B cell (primary cell): ENCODE measurements at regions not wholly inside any gene's neighbourhood (a gene's known extent, or its start where the extent isn't known, plus 50 kb on each side); places are given as distances from the start of the nearest gene placed in this dataset.

ENCODE experiments used
- ATAC-seq: fragments of 200-7000 bp; cut with Tn5 transposase; one replicate; pipeline ENCODE4 v1.10.0; 2021; ENCODE audit warnings: low read depth, mild to moderate bottlenecking, moderate number of reproducible peaks, moderate library complexity
- CTCF ChIA-PET: fragments of 350-600 bp; sonication (Branson Sonifier 250); formaldehyde crosslinking; loops from one replicate; lab custom pipeline; 2021; ENCODE audit warnings: antibody characterized with exemption, inconsistent platforms; lab: Charles Lee
- POLR2A ChIA-PET: fragments of 350-600 bp; sonication (Branson Sonifier 250); formaldehyde crosslinking; loops from one replicate; lab custom pipeline; 2021; ENCODE audit warnings: antibody characterized with exemption; lab: Charles Lee
- DNase-seq: peaks from one replicate; pipeline ENCODE4 v3.0.0; 2013
- H2AFZ ChIP-seq: 2 replicates; pipeline ENCODE4 v1.6.1; 2012; ENCODE audit warnings: mild to moderate bottlenecking, low read depth, low read length; ENCODE audit not compliant: insufficient read depth, poor library complexity, severe bottlenecking
- H3K27ac ChIP-seq, 2 donors: 1 replicate in 1 of 2; 2 replicates in 1 of 2; pipeline ENCODE4 v1.5.1; 2012 to 2013; ENCODE audit warnings: low read length in 2 of 2, mild to moderate bottlenecking in 2 of 2, moderate library complexity in 1 of 2
- H3K27me3 ChIP-seq, 4 experiments: fragments of 200-600 bp in 1 of 4; sonication (generic) in 1 of 4; replicated peaks in 1 of 4; 1 replicate in 2 of 4; 2 replicates in 2 of 4; pipeline versions ENCODE4 v1.6.1 to v1.7.0; 2013 to 2016; ENCODE audit warnings: low read length in 3 of 4, mild to moderate bottlenecking in 2 of 4, mixed read lengths in 1 of 4, moderate library complexity in 1 of 4; ENCODE audit not compliant: insufficient read depth in 4 of 4, control insufficient read depth in 3 of 4; ENCODE audit errors: control extremely low read depth in 1 of 4
- H3K36me3 ChIP-seq, 2 experiments: replicated peaks in 1 of 2; 1 replicate in 1 of 2; 2 replicates in 1 of 2; pipeline versions ENCODE4 v1.6.1 to v1.7.1; 2013; ENCODE audit warnings: low read length in 1 of 2; ENCODE audit not compliant: insufficient read depth in 2 of 2, control insufficient read depth in 1 of 2; ENCODE audit errors: control extremely low read depth in 1 of 2, extremely low read depth in 1 of 2
- H3K4me1 ChIP-seq, 2 donors: fragments of 200-600 bp in 1 of 2; sonication (generic) in 1 of 2; 1 replicate in 1 of 2; 2 replicates in 1 of 2; pipeline versions ENCODE4 v1.5.1 to v1.6.1; 2013 to 2017; ENCODE audit warnings: low read length in 2 of 2; ENCODE audit not compliant: control insufficient read depth in 2 of 2, insufficient read depth in 2 of 2
- H3K4me2 ChIP-seq: replicated peaks from 2 replicates; pipeline ENCODE3; 2012; ENCODE audit warnings: mild to moderate bottlenecking, low read depth, low read length; ENCODE audit not compliant: poor library complexity, severe bottlenecking
- H3K4me3 ChIP-seq, 5 experiments: fragments of 200-600 bp in 1 of 5; sonication (generic) in 1 of 5; 1 replicate in 3 of 5; 2 replicates in 2 of 5; pipeline versions ENCODE4 v1.5.1 to v1.7.0; 2011 to 2016; ENCODE audit warnings: low read length in 4 of 5, mild to moderate bottlenecking in 4 of 5, low read depth in 2 of 5, control low read depth in 1 of 5, moderate library complexity in 1 of 5; ENCODE audit not compliant: insufficient read depth in 1 of 5; ENCODE audit errors: control extremely low read depth in 1 of 5, extremely low read depth in 1 of 5
- H3K79me2 ChIP-seq: fragments of 200-600 bp; sonication (generic); one replicate; pipeline ENCODE4 v1.6.0; 2016; ENCODE audit warnings: low read length; ENCODE audit not compliant: control insufficient read depth, insufficient read depth
- H3K9ac ChIP-seq: fragments of 200-600 bp; sonication (generic); 2 replicates; pipeline ENCODE4 v1.6.1; 2017; ENCODE audit warnings: mild to moderate bottlenecking, low read length, moderate library complexity
- H3K9me3 ChIP-seq, 3 donors: one replicate each; pipeline versions ENCODE4 v1.6.1 to v1.7.1; 2013; ENCODE audit warnings: low read length in 2 of 3; ENCODE audit not compliant: control insufficient read depth in 2 of 3, insufficient read depth in 1 of 3; ENCODE audit errors: control extremely low read depth in 1 of 3
- H4K20me1 ChIP-seq: 2 replicates; pipeline ENCODE4 v1.6.0; 2012; ENCODE audit warnings: mild to moderate bottlenecking, low read length; ENCODE audit not compliant: insufficient read depth, control insufficient read depth, poor library complexity, severe bottlenecking
- H3K27ac Mint-ChIP-seq: one replicate; pipeline ENCODE4 v1.8.0; 2021; ENCODE audit warnings: mixed read lengths
- H3K27me3 Mint-ChIP-seq: one replicate; pipeline ENCODE4 v1.8.0; 2021; ENCODE audit warnings: mixed read lengths
- H3K4me1 Mint-ChIP-seq: one replicate; pipeline ENCODE4 v1.8.0; 2021; ENCODE audit warnings: mixed read lengths
- H3K4me3 Mint-ChIP-seq: one replicate; pipeline ENCODE4 v1.8.0; 2021; ENCODE audit warnings: mixed read lengths
- H3K9me3 Mint-ChIP-seq: one replicate; pipeline ENCODE4 v1.8.0; 2022; ENCODE audit warnings: mixed read lengths; ENCODE audit not compliant: insufficient read depth
- CTCF ChIP-seq: fragments of 200-600 bp; IDR thresholded peaks from one replicate; pipeline ENCODE4 v1.8.0; 2022; ENCODE audit warnings: antibody characterized with exemption, mild to moderate bottlenecking
- EZH2 ChIP-seq: IDR thresholded peaks from 2 replicates; pipeline ENCODE4 v1.6.1; 2012; ENCODE audit warnings: borderline replicate concordance, low read depth, mild to moderate bottlenecking, moderate library complexity, low read length; ENCODE audit not compliant: insufficient read depth, poor library complexity, severe bottlenecking
- WGBS: methylation state at CpG from one replicate; pipeline ENCODE4 v1.1.5; 2013; ENCODE audit warnings: missing lambda C conversion rate; ENCODE audit not compliant: insufficient coverage; 5-methylcytosine and 5-hydroxymethylcytosine counted together
- intact Hi-C: fragments of 100-400 bp; cut with micrococcal nuclease; formaldehyde crosslinking; loops from one replicate; pipeline ENCODE4 v1.10.0; 2022

GRCh38 chrX:96376266-96376665 is 308.4 kb upstream of the DIAPH2 start:
- TF ChIP-seq CTCF (no peak), EZH2 (no peak)
- intact Hi-C loops, result no loop called here
- Histone ChIP-seq H3K9ac (no peak overlapping the region), H3K4me1 (no peaks in the 10 kb centered on the region), H3K36me3 (no peaks in the 10 kb centered on the region), H3K4me2 (no peak overlapping the region), H3K9me3 (no peaks in the 10 kb centered on the region), H3K4me3 (no peak overlapping the region), H2AFZ (no peak overlapping the region), H3K79me2 (no peaks in the 10 kb centered on the region), H4K20me1 (no peaks in the 10 kb centered on the region), H3K27ac (no peak overlapping the region), H3K27me3 (no peaks in the 10 kb centered on the region)
- Mint-ChIP-seq H3K4me3 (no peak overlapping the region), H3K27ac (no peak overlapping the region), H3K4me1 (no peaks in the 10 kb centered on the region), H3K9me3 (no peaks in the 10 kb centered on the region), H3K27me3 (no peaks in the 10 kb centered on the region)
- ChIA-PET CTCF (no interaction called here), POLR2A (no interaction called here)
- DNase-seq (no peak), ATAC-seq (no peak)
- no CpG with 5 or more reads among the region's 2 CpGs for WGBS

- H3K4me2 ChIP-seq, result no peak overlapping the region
- no peaks in the 10 kb centered on the region for H4K20me1 ChIP-seq
- Mint-ChIP-seq H3K4me3 (no peak overlapping the region), H3K27me3 (no peaks in the 10 kb centered on the region), H3K4me1 (no peaks in the 10 kb centered on the region), H3K27ac (no peak overlapping the region), H3K9me3 (no peaks in the 10 kb centered on the region)
- no peak for DNase-seq
- TF ChIP-seq CTCF, result no peak
- TF ChIP-seq EZH2, result no peak
- ChIA-PET CTCF (no interaction called here), POLR2A (no interaction called here)
- intact Hi-C loops, result no loop called here
- H3K4me1 ChIP-seq, result no peaks in the 10 kb centered on the region
- no peak overlapping the region for H3K9ac ChIP-seq
- H3K27ac ChIP-seq, result no peak overlapping the region
- H3K79me2 ChIP-seq, result no peaks in the 10 kb centered on the region
- ATAC-seq, result no peak
- WGBS, result no CpG with 5 or more reads among the region's 1 CpG
- no peaks in the 10 kb centered on the region for H3K9me3 ChIP-seq
- H2AFZ ChIP-seq, result no peak overlapping the region
- H3K27me3 ChIP-seq, result no peaks in the 10 kb centered on the region
- H3K36me3 ChIP-seq, result no peaks in the 10 kb centered on the region
- H3K4me3 ChIP-seq, result no peak overlapping the region
Measured at GRCh38 chrX:96379951-96380350, 304.7 kb upstream of the DIAPH2 start.
